ENCODE measurements at regions not wholly inside any gene's neighbourhood (a gene's known extent, or its start where the extent isn't known, plus 50 kb on each side); places are given as distances from the start of the nearest gene placed in this dataset.

GRCh38 chr7:155971180-155971770 is 159.0 kb upstream of the SHH start:
- in situ Hi-C loops (cut with HindIII; ENCODE audit: low sequenced_read_pairs): no loop called here
- no peak for DNase-seq (ENCODE audit: low spot score)

GRCh38 chr7:155969192-155969929 is 157.1 kb upstream of the SHH start:
- no peak for DNase-seq (ENCODE audit: low spot score)
- in situ Hi-C loops (cut with HindIII; ENCODE audit: low sequenced_read_pairs): no loop called here

GRCh38 chr7:155965010-155965409 is 152.7 kb upstream of the SHH start:
- in situ Hi-C loops (cut with HindIII; ENCODE audit: low sequenced_read_pairs): no loop called here
- no peak for DNase-seq (ENCODE audit: low spot score)

- in situ Hi-C loops (cut with HindIII; ENCODE audit: low sequenced_read_pairs): no loop called here
- DNase-seq (ENCODE audit: low spot score): no peak
Measured at GRCh38 chr7:155964543-155964942, 152.3 kb upstream of the SHH start.

- in situ Hi-C loops (cut with HindIII; ENCODE audit: low sequenced_read_pairs): no loop called here
- DNase-seq (ENCODE audit: low spot score): no peak
Measured at GRCh38 chr7:155963771-155964195, 151.5 kb upstream of the SHH start.

- DNase-seq (ENCODE audit: low spot score): no peak
- in situ Hi-C loops (cut with HindIII; ENCODE audit: low sequenced_read_pairs): no loop called here
Measured at GRCh38 chr7:155963356-155963755, 151.1 kb upstream of the SHH start.

GRCh38 chr7:155962968-155963300 is 150.7 kb upstream of the SHH start:
- no peak for DNase-seq (ENCODE audit: low spot score)
- in situ Hi-C loops (cut with HindIII; ENCODE audit: low sequenced_read_pairs): no loop called here

GRCh38 chr7:155962191-155962967 is 150.1 kb upstream of the SHH start:
- no peak for DNase-seq (ENCODE audit: low spot score)
- in situ Hi-C loops (cut with HindIII; ENCODE audit: low sequenced_read_pairs): no loop called here

GRCh38 chr7:155961241-155962190 is 149.3 kb upstream of the SHH start:
- no peak for DNase-seq (ENCODE audit: low spot score)
- in situ Hi-C loops (cut with HindIII; ENCODE audit: low sequenced_read_pairs): no loop called here

GRCh38 chr7:155959894-155960293 is 147.6 kb upstream of the SHH start:
- in situ Hi-C loops (cut with HindIII; ENCODE audit: low sequenced_read_pairs): no loop called here

GRCh38 chr7:155956977-155957376 is 144.7 kb upstream of the SHH start:
- in situ Hi-C loops (cut with HindIII; ENCODE audit: low sequenced_read_pairs): no loop called here
- no peak for DNase-seq (ENCODE audit: low spot score)

More at GRCh38 chr7:155959894-155960293, 147.6 kb upstream of the SHH start:
- no peak for DNase-seq (ENCODE audit: low spot score)

- DNase-seq (ENCODE audit: low spot score): no peak
- in situ Hi-C loops (cut with HindIII; ENCODE audit: low sequenced_read_pairs): no loop called here
Measured at GRCh38 chr7:155955367-155955635, 143.0 kb upstream of the SHH start.

GRCh38 chr7:155954550-155955366 is 142.5 kb upstream of the SHH start:
- in situ Hi-C loops (cut with HindIII; ENCODE audit: low sequenced_read_pairs): no loop called here
- no peak for DNase-seq (ENCODE audit: low spot score)

GRCh38 chr7:155953781-155954549 is 141.7 kb upstream of the SHH start:
- DNase-seq (ENCODE audit: low spot score): no peak
- in situ Hi-C loops (cut with HindIII; ENCODE audit: low sequenced_read_pairs): no loop called here

- DNase-seq (ENCODE audit: low spot score): no peak
- in situ Hi-C loops (cut with HindIII; ENCODE audit: low sequenced_read_pairs): no loop called here
Measured at GRCh38 chr7:155953501-155953778, 141.2 kb upstream of the SHH start.

GRCh38 chr7:155951554-155952158 is 139.4 kb upstream of the SHH start:
- DNase-seq (ENCODE audit: low spot score): no peak
- in situ Hi-C loops (cut with HindIII; ENCODE audit: low sequenced_read_pairs): no loop called here

GRCh38 chr7:155950898-155951553 is 138.8 kb upstream of the SHH start:
- no peak for DNase-seq (ENCODE audit: low spot score)
- in situ Hi-C loops (cut with HindIII; ENCODE audit: low sequenced_read_pairs): no loop called here
